AG08395 (cell line): ENCODE measurements at regions not wholly inside any gene's neighbourhood (a gene's known extent, or its start where the extent isn't known, plus 50 kb on each side); places are given as distances from the start of the nearest gene placed in this dataset.
"Not testable (repeated sequence)": the region's sequence is repeated elsewhere in the genome, so short reads cannot be mapped to it uniquely, and the experiment has no call there.

Source experiments
- DNase-seq: peaks from one replicate; pipeline ENCODE4 v3.0.0; 2012; ENCODE audit warnings: mixed read lengths, low spot score

DNA sequence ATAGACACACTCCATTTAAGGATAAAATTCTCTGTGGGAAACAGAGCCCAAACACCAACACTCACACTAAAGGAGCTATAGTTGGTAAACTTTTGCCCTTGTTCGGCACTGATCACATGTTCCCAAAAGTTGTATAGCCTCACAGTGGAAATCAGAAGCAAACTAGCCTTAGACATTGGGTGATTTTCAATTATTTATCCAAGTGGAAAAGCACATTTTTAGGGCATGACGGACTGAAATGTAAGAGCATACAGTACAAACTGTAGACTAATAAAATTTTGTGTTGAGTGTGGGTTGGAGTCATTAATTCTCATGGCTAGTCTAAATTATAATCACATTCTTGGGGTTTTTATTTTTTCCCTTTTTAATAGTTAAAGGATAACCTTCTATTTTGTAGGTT is 202.4 kb downstream of the MOXD1 start:
- DNase-seq: no peak

DNA sequence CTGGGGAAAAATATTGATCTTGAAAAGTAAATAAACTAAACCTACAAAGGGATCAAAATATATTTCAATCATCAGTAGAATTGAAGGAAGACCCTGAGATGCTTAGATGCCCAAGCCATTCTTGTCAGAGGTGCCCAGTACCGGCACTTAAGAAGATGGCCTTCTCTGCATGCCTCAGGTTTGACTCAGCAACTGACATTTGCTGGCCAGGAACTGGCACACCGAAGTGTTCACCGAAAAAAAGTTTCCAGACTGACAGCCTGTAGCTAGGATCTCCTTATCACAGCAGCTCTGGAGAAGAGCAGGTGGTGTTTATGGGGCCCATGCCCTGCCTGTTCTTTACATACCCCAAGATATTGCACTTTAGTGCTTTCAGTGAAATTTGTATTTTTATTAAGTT is 203.2 kb downstream of the MOXD1 start:
- DNase-seq: no peak

GRCh38 chr6:132194529-132194928 is 206.7 kb downstream of the MOXD1 start:
- DNase-seq: no peak

- DNase-seq: no peak
Measured at GRCh38 chr6:132192631-132193030, 208.6 kb downstream of the MOXD1 start.

DNA sequence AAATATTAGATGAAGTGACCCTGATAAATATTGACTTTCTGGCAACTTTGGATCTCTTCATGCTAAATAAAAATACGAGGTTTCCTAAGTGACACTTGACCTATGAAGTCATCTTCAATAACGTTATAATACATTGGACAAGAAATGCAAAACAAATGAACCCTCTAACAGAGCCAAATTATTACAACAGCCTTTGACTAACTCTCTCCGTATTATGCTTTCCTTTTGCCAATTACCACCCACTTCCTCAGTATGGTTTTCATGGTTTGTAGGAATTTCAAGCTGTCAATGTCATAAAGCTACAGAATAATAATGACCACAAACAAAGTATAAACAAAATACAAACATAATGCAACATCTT is 210.5 kb downstream of the MOXD1 start:
- peak; percentile 77 for DNase-seq

DNA sequence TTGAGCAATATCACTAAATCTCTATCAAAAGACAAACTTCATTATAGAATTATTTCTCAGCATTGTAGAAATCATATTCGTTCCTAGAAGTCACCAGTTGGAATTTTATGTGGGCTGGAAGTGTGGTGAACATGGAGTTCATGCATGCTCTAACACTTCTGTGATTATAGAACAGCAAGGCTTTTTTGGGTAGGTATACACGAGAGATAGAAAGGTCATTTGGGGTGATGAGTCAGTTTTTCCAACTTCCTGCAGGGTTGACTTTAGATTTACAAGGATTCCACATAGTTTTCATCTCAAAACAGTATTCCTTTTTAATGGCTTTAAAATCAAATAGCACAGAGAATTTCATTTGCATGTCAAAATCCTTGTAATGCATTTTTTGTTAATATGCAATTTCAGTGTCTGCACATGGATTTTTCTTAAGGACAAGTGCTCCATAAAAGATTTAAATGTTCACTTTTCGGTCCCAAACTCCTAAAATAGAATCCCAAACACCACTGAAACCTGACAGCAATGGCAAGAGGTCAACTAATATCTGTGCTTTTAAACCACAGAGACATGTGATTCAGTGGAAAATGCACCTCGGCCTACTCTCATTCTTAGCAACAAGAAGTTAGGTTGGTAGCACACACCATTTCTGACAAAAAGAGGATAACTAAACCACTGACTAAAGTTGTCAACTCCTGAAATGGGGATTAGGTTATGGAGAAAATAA is 211.0 kb downstream of the MOXD1 start:
- DNase-seq: peak; percentile 18

DNA sequence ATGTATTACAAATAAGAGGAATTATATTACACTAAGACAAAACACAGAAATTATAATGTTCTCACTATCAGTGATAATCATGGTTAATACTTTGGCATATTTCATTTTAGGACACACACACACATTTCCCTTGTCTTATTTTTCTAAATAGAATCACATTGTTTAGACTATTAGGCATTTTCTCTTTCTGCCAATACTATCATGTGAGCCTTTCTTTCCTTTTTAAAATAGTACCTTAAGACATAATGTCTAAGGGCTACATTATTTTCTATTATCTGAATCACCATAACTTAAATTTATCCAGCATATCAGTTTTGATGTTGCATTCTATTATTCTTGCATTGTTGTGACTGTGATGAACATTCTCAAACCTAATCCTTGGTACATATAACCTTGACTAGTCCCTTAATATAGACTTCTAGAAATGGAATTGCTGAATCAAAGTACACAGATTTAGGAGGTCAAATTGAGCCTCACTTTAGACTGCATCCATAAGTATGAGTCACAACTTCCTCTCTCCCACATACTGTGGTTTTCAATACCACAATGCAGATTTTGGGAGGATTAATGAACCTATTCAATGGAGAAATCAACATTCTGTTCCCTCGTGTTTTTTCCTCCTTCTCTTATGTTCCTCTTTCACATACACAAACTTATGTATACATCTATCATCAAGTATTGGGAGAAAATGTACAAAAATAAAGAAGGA is 212.6 kb downstream of the MOXD1 start:
- peak; percentile 75 for DNase-seq

GRCh38 chr6:132187816-132188215 is 213.5 kb downstream of the MOXD1 start:
- DNase-seq: no peak

DNA sequence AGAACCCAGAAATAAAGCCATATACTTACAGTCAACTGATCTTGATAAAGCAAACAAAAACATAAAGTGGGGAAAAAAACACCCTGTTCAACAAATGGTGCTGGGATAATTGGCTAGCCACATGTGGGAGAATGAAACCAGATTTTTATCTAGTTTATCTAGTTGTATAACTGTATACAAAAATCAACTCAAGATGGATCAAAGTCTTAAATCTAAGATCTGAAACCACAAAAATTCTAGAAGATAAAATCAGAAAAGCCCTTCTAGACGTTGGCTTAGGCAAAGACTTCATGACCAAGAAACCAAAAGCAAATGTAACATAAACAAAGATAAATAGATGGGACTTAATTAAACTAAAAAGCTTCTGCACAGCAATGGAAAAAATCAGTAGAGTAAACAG is 216.3 kb downstream of the MOXD1 start:
- DNase-seq: not testable (repeated sequence)

GRCh38 chr6:132179955-132180354 is 221.3 kb downstream of the MOXD1 start:
- DNase-seq: no peak

GRCh38 chr6:132174919-132175318 is 223.7 kb upstream of the CCN2 start:
- no peak for DNase-seq

DNA sequence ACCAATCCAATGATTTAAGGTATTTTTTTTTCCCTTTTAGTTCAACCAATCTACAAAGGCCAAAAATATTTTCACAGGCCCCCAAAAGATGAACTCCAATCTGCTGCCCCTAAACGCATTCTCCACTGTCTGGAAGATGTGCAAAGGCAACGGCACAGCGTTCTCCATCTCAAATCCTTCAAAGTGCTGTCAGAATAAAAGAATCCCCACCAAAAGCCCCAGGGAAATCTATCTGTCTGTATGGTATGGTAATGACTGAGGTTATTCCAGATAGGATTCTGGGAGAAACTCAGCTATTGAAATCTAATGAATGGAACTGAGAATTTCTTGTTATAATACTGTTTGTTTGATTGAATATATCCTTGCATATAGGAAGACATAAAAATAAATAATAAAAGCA is 217.8 kb upstream of the CCN2 start:
- no peak for DNase-seq

GRCh38 chr6:132167929-132168892 is 217.0 kb upstream of the CCN2 start:
- no peak for DNase-seq

GRCh38 chr6:132166526-132167051 is 215.4 kb upstream of the CCN2 start:
- DNase-seq: no peak

DNA sequence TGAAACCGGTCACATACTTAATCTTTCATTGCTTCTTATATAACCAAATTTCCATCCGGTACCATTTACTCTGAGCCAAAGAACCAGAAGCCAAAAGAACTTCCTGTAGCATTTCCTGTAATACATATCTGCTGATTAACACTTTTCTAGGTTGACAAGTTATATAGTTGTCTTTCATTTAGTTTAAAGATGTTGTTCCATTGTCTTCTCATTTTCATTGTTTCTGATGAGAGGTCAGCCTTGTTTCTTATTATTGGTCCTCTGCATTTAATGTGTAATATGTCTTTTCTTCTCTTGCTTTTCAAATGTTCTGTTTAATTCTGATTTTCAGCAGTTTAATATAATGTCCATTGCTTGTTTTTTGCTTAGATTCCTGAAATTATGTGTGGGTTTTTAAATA is 214.5 kb upstream of the CCN2 start:
- no peak for DNase-seq

DNA sequence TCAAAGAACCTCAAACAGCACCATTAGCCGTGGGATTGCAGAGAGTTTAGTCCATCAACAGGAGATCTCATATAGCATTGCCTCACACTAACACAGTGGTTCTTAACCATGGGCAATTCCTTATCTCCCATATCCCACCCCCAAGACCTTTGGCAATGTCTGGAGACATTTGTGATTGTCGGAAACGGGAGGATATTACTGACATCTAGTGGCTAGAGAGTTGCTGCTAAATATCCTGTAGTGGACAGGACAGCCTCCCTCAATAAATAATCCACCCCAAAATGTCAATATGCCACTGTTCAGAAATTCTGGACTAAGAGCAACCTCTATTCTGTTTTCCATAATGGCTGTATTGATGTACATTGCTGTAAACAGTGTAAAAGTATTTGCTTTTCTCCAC is 210.1 kb upstream of the CCN2 start:
- peak; percentile 43 for DNase-seq

DNA sequence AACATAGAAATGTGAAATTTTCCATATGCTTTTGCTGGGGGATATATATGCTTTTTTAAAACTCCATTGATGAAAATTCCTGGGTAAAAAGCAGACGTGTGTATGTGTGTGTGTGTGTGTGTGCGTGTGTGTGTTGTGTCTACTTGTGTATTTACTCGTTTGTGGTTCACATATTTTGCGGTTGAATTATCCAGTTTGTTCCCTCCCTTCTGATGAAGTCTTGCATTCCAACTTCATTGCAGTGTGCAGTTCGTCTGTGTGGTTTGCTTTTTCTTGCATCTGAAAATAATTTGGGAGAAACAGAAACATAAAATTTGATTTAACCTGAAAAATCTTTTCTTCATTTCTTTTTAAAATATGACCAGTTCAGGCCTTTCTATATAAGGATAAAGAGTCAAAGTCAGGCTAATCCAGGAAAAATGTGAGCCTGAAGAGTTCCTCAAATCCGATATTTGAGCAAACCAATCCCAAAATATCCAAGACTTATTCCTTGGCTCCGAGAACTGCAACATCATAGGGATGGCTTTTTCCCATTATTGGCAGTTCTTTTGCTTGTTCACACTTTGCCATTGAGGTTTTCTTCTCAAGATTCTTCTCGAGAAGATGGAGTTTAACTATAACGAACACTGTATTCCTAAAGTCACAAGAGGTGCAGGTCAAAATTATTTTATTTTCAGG is 202.2 kb upstream of the CCN2 start:
- DNase-seq: peak; percentile 76

DNA sequence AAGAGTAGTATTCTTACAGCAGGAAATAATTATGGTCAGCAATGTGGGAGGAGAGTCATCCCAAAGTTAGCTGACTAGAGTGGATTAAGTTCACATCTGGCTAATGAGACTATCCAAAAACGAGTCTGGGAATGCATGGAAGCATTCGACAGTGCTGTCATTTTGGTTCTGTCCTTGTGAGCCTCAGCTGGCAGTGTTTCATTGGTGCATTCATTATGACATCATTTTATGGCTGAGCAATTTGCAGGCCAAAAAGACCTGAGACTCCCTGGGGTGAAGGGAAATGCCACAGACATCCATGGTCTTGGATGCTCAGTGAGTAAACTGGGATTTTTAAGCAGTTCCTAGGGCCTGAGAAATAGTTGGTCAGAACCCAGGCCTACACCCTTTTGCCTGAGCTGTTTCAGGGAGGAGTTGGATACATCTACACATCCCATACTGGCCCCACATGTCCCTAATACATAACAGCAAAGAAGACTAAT is 196.4 kb upstream of the CCN2 start:
- peak; percentile 91 for DNase-seq

GRCh38 chr6:132144456-132144855 is 193.3 kb upstream of the CCN2 start:
- DNase-seq: no peak

DNA sequence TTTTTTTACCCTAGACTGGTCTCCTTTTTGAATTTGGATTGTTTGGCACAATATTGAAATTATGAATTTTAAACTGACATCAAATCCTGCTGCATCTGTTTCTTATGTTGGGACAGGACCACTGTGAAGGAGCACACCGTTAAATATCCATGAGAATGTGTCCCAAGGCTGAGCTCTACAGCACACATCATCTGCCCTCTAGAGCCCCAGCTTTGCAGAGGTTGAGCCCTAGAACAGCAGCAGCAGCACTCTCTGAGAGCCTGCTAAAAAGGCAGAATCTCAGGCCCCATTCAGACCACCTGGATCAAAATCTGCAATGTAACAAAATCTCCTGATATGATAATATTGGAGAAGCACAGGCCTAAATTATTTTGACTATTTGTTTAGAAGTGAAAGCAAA is 192.1 kb upstream of the CCN2 start:
- no peak for DNase-seq

GRCh38 chr6:132142768-132143167 is 191.6 kb upstream of the CCN2 start:
- DNase-seq: no peak

- no peak for DNase-seq
Measured at GRCh38 chr6:132142308-132142707, 191.1 kb upstream of the CCN2 start.
